ENCODE measurements at regions not wholly inside any gene's neighbourhood (a gene's known extent, or its start where the extent isn't known, plus 50 kb on each side); places are given as distances from the start of the nearest gene placed in this dataset.
"Not testable (repeated sequence)": the region's sequence is repeated elsewhere in the genome, so short reads cannot be mapped to it uniquely, and the experiment has no call there.

- TF ChIP-seq, protein P1, sequence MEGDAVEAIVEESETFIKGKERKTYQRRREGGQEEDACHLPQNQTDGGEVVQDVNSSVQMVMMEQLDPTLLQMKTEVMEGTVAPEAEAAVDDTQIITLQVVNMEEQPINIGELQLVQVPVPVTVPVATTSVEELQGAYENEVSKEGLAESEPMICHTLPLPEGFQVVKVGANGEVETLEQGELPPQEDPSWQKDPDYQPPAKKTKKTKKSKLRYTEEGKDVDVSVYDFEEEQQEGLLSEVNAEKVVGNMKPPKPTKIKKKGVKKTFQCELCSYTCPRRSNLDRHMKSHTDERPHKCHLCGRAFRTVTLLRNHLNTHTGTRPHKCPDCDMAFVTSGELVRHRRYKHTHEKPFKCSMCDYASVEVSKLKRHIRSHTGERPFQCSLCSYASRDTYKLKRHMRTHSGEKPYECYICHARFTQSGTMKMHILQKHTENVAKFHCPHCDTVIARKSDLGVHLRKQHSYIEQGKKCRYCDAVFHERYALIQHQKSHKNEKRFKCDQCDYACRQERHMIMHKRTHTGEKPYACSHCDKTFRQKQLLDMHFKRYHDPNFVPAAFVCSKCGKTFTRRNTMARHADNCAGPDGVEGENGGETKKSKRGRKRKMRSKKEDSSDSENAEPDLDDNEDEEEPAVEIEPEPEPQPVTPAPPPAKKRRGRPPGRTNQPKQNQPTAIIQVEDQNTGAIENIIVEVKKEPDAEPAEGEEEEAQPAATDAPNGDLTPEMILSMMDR (IDR thresholded peaks at IDR 0.05; ENCODE audit: insufficient read depth, low read depth, low read length), result no peak
- DNase-seq (ENCODE audit: low read depth), result no peak
- CTCF ChIA-PET, result no interaction called here
- POLR2A ChIA-PET, result no interaction called here
- Histone ChIP-seq H3K27me3 (ENCODE audit: control insufficient read depth, insufficient read depth, low read length) (no peaks in the 10 kb centered on the region), H3K36me3 (ENCODE audit: control insufficient read depth, insufficient read depth, low read length) (no peaks in the 10 kb centered on the region; the same call in 1 of the 2 replicates), H3K4me3 (ENCODE audit: low read depth, low read length) (no peak overlapping the region)
Observed at GRCh38 chrX:102846544-102847236, 90.4 kb upstream of the RAB40AL start.

DNA sequence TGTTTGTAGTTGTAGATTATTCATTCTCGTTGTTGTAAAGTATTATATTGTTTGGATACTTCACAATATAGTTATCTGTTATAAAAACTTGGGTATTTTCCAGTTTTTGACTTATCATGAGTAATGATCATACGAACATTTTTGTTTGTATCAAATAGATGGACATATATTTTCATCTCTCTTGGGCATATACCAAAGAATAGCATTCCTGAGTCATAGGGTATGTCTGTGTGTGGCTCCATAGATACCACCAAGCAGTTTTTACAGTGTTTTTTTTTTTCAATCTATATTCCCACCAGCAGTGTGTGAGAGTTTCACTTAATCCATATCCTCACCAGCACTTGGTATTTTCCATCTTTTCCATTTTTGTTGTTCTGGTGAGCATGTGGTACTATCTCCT is 89.7 kb upstream of the RAB40AL start:
- H3K36me3 ChIP-seq (ENCODE audit: control insufficient read depth, insufficient read depth, low read length), result no peaks in the 10 kb centered on the region; the same call in 1 of the 2 replicates
- CTCF ChIA-PET, result no interaction called here
- POLR2A ChIA-PET, result no interaction called here
- TF ChIP-seq, protein P1 (IDR thresholded peaks at IDR 0.05; ENCODE audit: insufficient read depth, low read depth, low read length), result no peak
- DNase-seq (ENCODE audit: low read depth), result no peak
- no peaks in the 10 kb centered on the region for H3K27me3 ChIP-seq (ENCODE audit: control insufficient read depth, insufficient read depth, low read length)
- H3K4me3 ChIP-seq (ENCODE audit: low read depth, low read length), result no peak overlapping the region

GRCh38 chrX:102849396-102849795 is 87.7 kb upstream of the RAB40AL start:
- DNase-seq (ENCODE audit: low read depth), result no peak
- ChIA-PET POLR2A (no interaction called here), CTCF (interaction anchor here (1.6 kb wide), 1 partner anchor 14 kb away, joined by 4 read pairs; no protein-coding TSS in a partner anchor)
- Histone ChIP-seq H3K4me3 (ENCODE audit: low read depth, low read length) (no peak overlapping the region), H3K27me3 (ENCODE audit: control insufficient read depth, insufficient read depth, low read length) (no peaks in the 10 kb centered on the region), H3K36me3 (ENCODE audit: control insufficient read depth, insufficient read depth, low read length) (no peaks in the 10 kb centered on the region; the same call in 1 of the 2 replicates)
- TF ChIP-seq, protein P1 (IDR thresholded peaks at IDR 0.05; ENCODE audit: insufficient read depth, low read depth, low read length), result no peak

- H3K36me3 ChIP-seq (ENCODE audit: control insufficient read depth, insufficient read depth, low read length); CTCF ChIA-PET; POLR2A ChIA-PET; H3K27me3 ChIP-seq (ENCODE audit: control insufficient read depth, insufficient read depth, low read length); DNase-seq (ENCODE audit: low read depth); H3K4me3 ChIP-seq (ENCODE audit: low read depth, low read length): not testable (repeated sequence)
Observed at GRCh38 chrX:102858826-102859549, 78.1 kb upstream of the RAB40AL start.

DNA sequence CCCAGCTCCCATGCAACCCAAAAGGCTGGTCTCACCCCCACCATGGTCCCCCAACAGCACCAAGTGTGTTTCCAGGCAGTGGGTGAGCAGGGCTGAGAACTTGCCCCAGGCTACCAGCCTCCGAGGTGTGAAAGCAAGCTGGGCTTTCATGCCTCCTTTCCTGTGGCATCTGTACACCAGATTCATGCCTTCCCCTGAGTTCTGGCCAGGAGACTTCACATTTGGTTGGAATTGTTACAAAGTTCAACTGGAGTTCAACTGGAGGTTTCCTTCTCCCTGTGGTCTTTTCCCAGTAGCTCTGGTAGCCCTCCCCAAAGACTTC is 77.6 kb upstream of the RAB40AL start:
- DNase-seq (ENCODE audit: low read depth), result no peak
- no peaks in the 10 kb centered on the region for H3K27me3 ChIP-seq (ENCODE audit: control insufficient read depth, insufficient read depth, low read length)
- ChIA-PET CTCF (no interaction called here), POLR2A (no interaction called here)
- no peak overlapping the region for H3K4me3 ChIP-seq (ENCODE audit: low read depth, low read length)
- TF ChIP-seq, protein P1 (IDR thresholded peaks at IDR 0.05; ENCODE audit: insufficient read depth, low read depth, low read length), result no peak
- no peaks in the 10 kb centered on the region for H3K36me3 ChIP-seq (ENCODE audit: control insufficient read depth, insufficient read depth, low read length)

Measured in BJ (cell line).